H1 (cell line): ENCODE measurements at regions not wholly inside any gene's neighbourhood (a gene's known extent, or its start where the extent isn't known, plus 50 kb on each side); places are given as distances from the start of the nearest gene placed in this dataset.

Source experiments
- CTCF ChIA-PET: fragments of 300-600 bp; sonication (Branson Sonifier 250); formaldehyde crosslinking; loops from one replicate; lab custom pipeline; 2021; ENCODE audit not compliant: partially characterized antibody; lab: Charles Lee
- POLR2A ChIA-PET: fragments of 300-600 bp; sonication (Branson Sonifier 250); formaldehyde crosslinking; loops from one replicate; lab custom pipeline; 2021; ENCODE audit warnings: inconsistent platforms; ENCODE audit not compliant: partially characterized antibody; lab: Charles Lee
- DNase-seq, 2 experiments: peaks; one replicate each; pipeline versions ENCODE4 v3.0.0 to v3.0.0-alpha.2; 2010 to 2022; ENCODE audit warnings: low spot score in 2 of 2, low read depth in 1 of 2, mixed read lengths in 1 of 2
- FAIRE-seq: peaks from 2 replicates; lab custom pipeline; 2011; peaks lifted over from hg19 to GRCh38; lab: Jason Lieb, UNC
- H2AFZ ChIP-seq: 2 replicates; pipeline ENCODE4 v1.8.1; 2012; ENCODE audit warnings: low read length, inconsistent platforms
- H2AK5ac ChIP-seq: 2 replicates; pipeline ENCODE4 v1.6.1; 2013; ENCODE audit warnings: low read depth, low read length
- H2BK120ac ChIP-seq: replicated peaks from 2 replicates; pipeline ENCODE3; 2013; ENCODE audit warnings: low read depth, low read length, inconsistent platforms
- H2BK12ac ChIP-seq: 2 replicates; pipeline ENCODE4 v1.6.1; 2013; ENCODE audit warnings: low read depth, low read length
- H2BK15ac ChIP-seq: 2 replicates; pipeline ENCODE4 v1.6.1; 2013; ENCODE audit warnings: low read length
- H2BK20ac ChIP-seq: 2 replicates; pipeline ENCODE4 v1.6.1; 2013; ENCODE audit warnings: low read length
- H2BK5ac ChIP-seq: 2 replicates; pipeline ENCODE4 v1.6.1; 2013; ENCODE audit warnings: low read depth, low read length
- H3K14ac ChIP-seq: 2 replicates; pipeline ENCODE4 v1.6.1; 2013; ENCODE audit warnings: inconsistent platforms; ENCODE audit not compliant: insufficient read length
- H3K18ac ChIP-seq: 2 replicates; pipeline ENCODE4 v1.6.1; 2013; ENCODE audit warnings: low read length; ENCODE audit errors: extremely low read depth
- H3K23ac ChIP-seq: 2 replicates; pipeline ENCODE4 v1.6.1; 2013; ENCODE audit warnings: inconsistent platforms; ENCODE audit not compliant: insufficient read length
- H3K23me2 ChIP-seq: 2 replicates; pipeline ENCODE4 v1.6.1; 2013; ENCODE audit warnings: low read depth, low read length
- H3K27ac ChIP-seq: 2 replicates; pipeline ENCODE4 v1.6.1; 2011; ENCODE audit warnings: low read depth, low read length, inconsistent platforms
- H3K27me3 ChIP-seq, 4 experiments: replicated peaks in 1 of 4; 1 replicate in 1 of 4; 2 replicates in 3 of 4; pipeline versions ENCODE4 v1.6.1 to v1.8.1; 2011 to 2013; ENCODE audit warnings: low read length in 3 of 4, mild to moderate bottlenecking in 3 of 4, inconsistent platforms in 2 of 4, mixed read lengths in 2 of 4, moderate library complexity in 1 of 4; ENCODE audit not compliant: control insufficient read depth in 3 of 4, insufficient read depth in 3 of 4; ENCODE audit errors: extremely low read depth in 1 of 4
- H3K36me3 ChIP-seq, 4 experiments: 2 replicates each; pipeline versions ENCODE4 v1.6.1 to v1.8.1; 2011 to 2013; ENCODE audit warnings: mild to moderate bottlenecking in 4 of 4, low read length in 3 of 4, moderate library complexity in 2 of 4, control low read depth in 1 of 4, inconsistent platforms in 1 of 4; ENCODE audit not compliant: insufficient read depth in 4 of 4, control insufficient read depth in 2 of 4
- H3K4ac ChIP-seq: replicated peaks from 2 replicates; pipeline ENCODE3; 2013; ENCODE audit warnings: low read length, low read depth, mixed read lengths, inconsistent platforms; ENCODE audit not compliant: insufficient read length
- H3K4me1 ChIP-seq, 4 experiments: replicated peaks in 1 of 4; 1 replicate in 1 of 4; 2 replicates in 3 of 4; pipeline versions ENCODE4 v1.6.1 to v1.8.1; 2011 to 2013; ENCODE audit warnings: low read length in 3 of 4, inconsistent platforms in 2 of 4, mixed read lengths in 1 of 4; ENCODE audit not compliant: insufficient read depth in 4 of 4, control insufficient read depth in 3 of 4
- H3K4me2 ChIP-seq, 2 experiments: 2 replicates each; pipeline versions ENCODE4 v1.6.1 to v1.8.1; 2011 to 2013; ENCODE audit warnings: low read depth in 2 of 2, low read length in 2 of 2, control low read depth in 1 of 2, inconsistent platforms in 1 of 2, mild to moderate bottlenecking in 1 of 2; ENCODE audit not compliant: insufficient read depth in 1 of 2
- H3K4me3 ChIP-seq, 4 experiments: fragments of 200-600, 300-600 bp in 1 of 4; sonication (generic), shearing (Covaris generic), sonication (Bioruptor Twin) in 1 of 4; 2 replicates each; pipeline versions ENCODE4 v1.5.1 to v1.8.1; 2011 to 2016; ENCODE audit warnings: low read length in 4 of 4, low read depth in 3 of 4, control low read depth in 2 of 4, inconsistent platforms in 2 of 4, mild to moderate bottlenecking in 2 of 4, mixed read lengths in 1 of 4, moderate library complexity in 1 of 4; ENCODE audit not compliant: insufficient read depth in 2 of 4; ENCODE audit errors: extremely low read depth in 1 of 4
- H3K56ac ChIP-seq: replicated peaks from 2 replicates; pipeline ENCODE3; 2013; ENCODE audit warnings: low read depth, mild to moderate bottlenecking, mixed read lengths, low read length, inconsistent platforms; ENCODE audit not compliant: insufficient read length
- H3K79me1 ChIP-seq: 2 replicates; pipeline ENCODE4 v1.6.1; 2013; ENCODE audit warnings: low read depth, low read length, control low read depth
- H3K79me2 ChIP-seq, 2 experiments: 2 replicates each; pipeline versions ENCODE4 v1.6.1 to v1.8.1; 2012 to 2013; ENCODE audit warnings: low read length in 2 of 2, mild to moderate bottlenecking in 2 of 2, inconsistent platforms in 1 of 2; ENCODE audit not compliant: insufficient read depth in 2 of 2, control insufficient read depth in 1 of 2
- H3K9ac ChIP-seq, 4 experiments: replicated peaks in 1 of 4; 1 replicate in 1 of 4; 2 replicates in 3 of 4; pipeline versions ENCODE4 v1.6.1 to v1.8.1; 2011 to 2013; ENCODE audit warnings: low read depth in 3 of 4, low read length in 3 of 4, control low read depth in 2 of 4, mild to moderate bottlenecking in 2 of 4, moderate library complexity in 2 of 4, inconsistent platforms in 1 of 4; ENCODE audit errors: extremely low read depth in 1 of 4
- H3K9me3 ChIP-seq, 2 experiments: 2 replicates each; pipeline versions ENCODE4 v1.6.1 to v1.8.1; 2012 to 2013; ENCODE audit warnings: mild to moderate bottlenecking in 2 of 2, moderate library complexity in 2 of 2, control low read depth in 1 of 2, inconsistent platforms in 1 of 2, low read depth in 1 of 2, low read length in 1 of 2, mixed read lengths in 1 of 2; ENCODE audit not compliant: insufficient read depth in 2 of 2
- H4K20me1 ChIP-seq, 2 experiments: replicated peaks in 1 of 2; 2 replicates each; pipeline versions ENCODE3 to v1.8.1; 2011 to 2013; ENCODE audit warnings: inconsistent platforms in 2 of 2, low read length in 2 of 2, mild to moderate bottlenecking in 1 of 2; ENCODE audit not compliant: insufficient read depth in 2 of 2, control insufficient read depth in 1 of 2
- H4K5ac ChIP-seq: 2 replicates; pipeline ENCODE4 v1.6.1; 2013; ENCODE audit warnings: low read length, low read depth, mixed read lengths, inconsistent platforms; ENCODE audit not compliant: insufficient read length
- H4K8ac ChIP-seq: 2 replicates; pipeline ENCODE4 v1.8.0; 2013; ENCODE audit warnings: mild to moderate bottlenecking, moderate library complexity, low read length, inconsistent platforms; ENCODE audit not compliant: insufficient read depth; ENCODE audit errors: extremely low read depth
- H4K91ac ChIP-seq: replicated peaks from 2 replicates; pipeline ENCODE3; 2013; ENCODE audit warnings: low read length, mixed read lengths, inconsistent platforms; ENCODE audit not compliant: insufficient read length
- CEBPB ChIP-seq: IDR thresholded peaks from 2 replicates; pipeline ENCODE4 v1.6.1; 2012; ENCODE audit warnings: low read depth, low read length
- CHD1 ChIP-seq: IDR thresholded peaks from 2 replicates; pipeline ENCODE4 v1.6.1; 2012; ENCODE audit warnings: low read depth, low read length, improper control_type of control experiment
- EZH2 ChIP-seq: fragments of 200-600 bp; sonication (generic); IDR thresholded peaks from 2 replicates; pipeline ENCODE4 v1.7.1; 2012; ENCODE audit warnings: low read depth, mild to moderate bottlenecking, moderate library complexity, low read length, inconsistent platforms; ENCODE audit not compliant: severe bottlenecking
- GABPA ChIP-seq: IDR thresholded peaks from 2 replicates; pipeline ENCODE4 v1.6.1; 2011; ENCODE audit warnings: mild to moderate bottlenecking, low read length, moderate library complexity, borderline replicate concordance; ENCODE audit not compliant: insufficient read depth
- KDM4A ChIP-seq: IDR thresholded peaks from one replicate; pipeline ENCODE4 v1.7.1; 2012; ENCODE audit warnings: low read depth, mild to moderate bottlenecking, moderate library complexity, low read length, inconsistent platforms; ENCODE audit not compliant: severe bottlenecking
- RAD21 ChIP-seq, 2 experiments: IDR thresholded peaks in 1 of 2; conservative IDR thresholded peaks in 1 of 2; 2 replicates each; pipeline ENCODE4 v1.6.1; 2011; ENCODE audit warnings: low read depth in 2 of 2, low read length in 2 of 2, improper control_type of control experiment in 1 of 2, inconsistent platforms in 1 of 2, mild to moderate bottlenecking in 1 of 2, moderate library complexity in 1 of 2
- SIRT6 ChIP-seq: IDR thresholded peaks from one replicate; pipeline ENCODE4 v1.7.1; 2012; ENCODE audit warnings: low read length, inconsistent platforms
- SIX5 ChIP-seq: IDR thresholded peaks from 2 replicates; pipeline ENCODE4 v1.6.1; 2011; ENCODE audit warnings: mild to moderate bottlenecking, low read depth, low read length
- TBP ChIP-seq: IDR thresholded peaks from 2 replicates; pipeline ENCODE4 v1.6.1; 2011; ENCODE audit warnings: low read depth, low read length, improper control_type of control experiment
- TCF12 ChIP-seq: IDR thresholded peaks from 2 replicates; pipeline ENCODE4 v1.6.1; 2011; ENCODE audit warnings: low read depth, mild to moderate bottlenecking, low read length
- TF ChIP-seq, protein P1 (sequence below): IDR thresholded peaks from 2 replicates; pipeline ENCODE4 v1.6.1; 2011; ENCODE audit warnings: low read length, improper control_type of control experiment

DNA sequence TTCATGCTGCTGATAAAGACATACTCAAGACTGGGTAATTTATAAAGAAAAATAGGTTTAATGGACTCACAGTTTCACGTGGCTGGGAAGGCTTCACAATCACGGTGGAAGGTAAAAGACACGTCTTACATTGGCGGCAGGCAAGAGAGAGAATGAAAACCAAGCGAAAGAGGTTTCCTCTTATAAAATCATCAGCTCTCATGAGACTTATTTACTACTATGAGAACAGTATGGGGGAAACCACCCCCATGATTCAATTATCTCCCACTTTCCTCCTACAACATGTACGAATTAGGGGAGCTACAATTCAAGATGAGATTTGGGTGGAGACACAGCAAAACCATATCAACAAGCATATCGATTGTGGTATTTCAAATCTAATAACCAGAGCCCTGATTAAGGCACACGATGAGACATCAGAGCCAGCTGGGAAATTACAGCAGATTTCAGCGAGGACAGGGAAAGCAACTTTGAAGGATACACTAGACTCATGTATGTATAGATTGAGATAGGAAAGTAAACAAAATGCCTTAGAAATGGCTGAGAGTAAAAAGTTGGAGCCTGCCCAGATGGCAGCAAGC, 129.8 kb upstream of the GJE1 start (continued):
- TF ChIP-seq TBP, result no peak

DNA sequence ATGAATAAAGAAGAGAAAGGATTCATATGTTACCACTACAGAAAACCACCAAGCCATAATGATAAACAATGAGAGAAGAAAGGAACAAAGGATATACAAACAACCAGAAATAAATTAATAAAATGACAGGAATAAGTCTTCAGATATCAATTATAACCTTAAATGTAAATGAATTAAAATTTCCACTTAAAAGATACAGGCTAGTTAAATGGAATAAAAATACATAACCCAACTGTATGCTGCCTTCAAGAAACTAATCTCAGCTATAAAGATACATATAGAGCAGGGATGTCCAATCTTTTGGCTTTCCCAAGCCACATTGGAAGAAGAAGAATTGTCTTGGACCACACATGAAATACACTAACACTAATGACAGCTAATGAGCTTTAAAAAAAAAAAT, 135.9 kb upstream of the GJE1 start:
- Histone ChIP-seq H2BK5ac (no peak overlapping the region), H3K9me3 (peaks cover 0 to 13% of the 10 kb centered on the region in 2 experiments; a peak in 2 of 4 replicates), H4K8ac (no peak overlapping the region), H3K4me1 (no peaks in the 10 kb centered on the region), H3K36me3 (peaks cover 0 to 5% (median 0%) of the 10 kb centered on the region in 4 experiments; a peak in 2 of 8 replicates), H2BK20ac (no peak overlapping the region), H3K27ac (no peak overlapping the region), H3K4me2 (no peak overlapping the region), H3K23ac (no peak overlapping the region), H2BK12ac (no peak overlapping the region), H3K14ac (no peak overlapping the region), H3K79me2 (0 out of 4 replicates have a peak, but pooled peaks cover 0 to 3% of the 10 kb centered on the region in 2 experiments), H2AFZ (no peak overlapping the region), H4K5ac (no peak overlapping the region), H3K4me3 (no peak overlapping the region), H3K27me3 (no peaks in the 10 kb centered on the region), H3K18ac (no peak overlapping the region), H3K9ac (no peak overlapping the region), H2BK15ac (no peak overlapping the region), H2AK5ac (no peak overlapping the region), H3K23me2 (no peaks in the 10 kb centered on the region), H4K20me1 (no peaks in the 10 kb centered on the region), H3K79me1 (no peaks in the 10 kb centered on the region), H4K91ac (no peak overlapping the region), H3K4ac (no peak overlapping the region), H3K56ac (no peak overlapping the region), H2BK120ac (no peak overlapping the region)
- TF ChIP-seq RAD21 (IDR thresholded peaks at IDR 0.05 in 1 of 2, conservative IDR thresholded peaks at IDR 0.05 in 1 of 2; ENCODE audit: low read depth in 2 of 2, low read length in 2 of 2) (no peak), CHD1 (no peak), EZH2 (no peak), SIX5 (no peak), TCF12 (no peak), CEBPB (no peak), KDM4A (no peak), SIRT6 (no peak), GABPA (no peak)
- TF ChIP-seq, protein P1, sequence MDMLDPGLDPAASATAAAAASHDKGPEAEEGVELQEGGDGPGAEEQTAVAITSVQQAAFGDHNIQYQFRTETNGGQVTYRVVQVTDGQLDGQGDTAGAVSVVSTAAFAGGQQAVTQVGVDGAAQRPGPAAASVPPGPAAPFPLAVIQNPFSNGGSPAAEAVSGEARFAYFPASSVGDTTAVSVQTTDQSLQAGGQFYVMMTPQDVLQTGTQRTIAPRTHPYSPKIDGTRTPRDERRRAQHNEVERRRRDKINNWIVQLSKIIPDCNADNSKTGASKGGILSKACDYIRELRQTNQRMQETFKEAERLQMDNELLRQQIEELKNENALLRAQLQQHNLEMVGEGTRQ, result no peak
- no peak for DNase-seq
- CTCF ChIA-PET, result no interaction called here
- POLR2A ChIA-PET, result no interaction called here
- FAIRE-seq, result no peak
